ENCODE measurements at regions not wholly inside any gene's neighbourhood (a gene's known extent, or its start where the extent isn't known, plus 50 kb on each side); places are given as distances from the start of the nearest gene placed in this dataset.

GRCh38 chr13:67740871-67741535 lies 510.9 kb upstream of the PCDH9 start:
- TF ChIP-seq, protein P1, sequence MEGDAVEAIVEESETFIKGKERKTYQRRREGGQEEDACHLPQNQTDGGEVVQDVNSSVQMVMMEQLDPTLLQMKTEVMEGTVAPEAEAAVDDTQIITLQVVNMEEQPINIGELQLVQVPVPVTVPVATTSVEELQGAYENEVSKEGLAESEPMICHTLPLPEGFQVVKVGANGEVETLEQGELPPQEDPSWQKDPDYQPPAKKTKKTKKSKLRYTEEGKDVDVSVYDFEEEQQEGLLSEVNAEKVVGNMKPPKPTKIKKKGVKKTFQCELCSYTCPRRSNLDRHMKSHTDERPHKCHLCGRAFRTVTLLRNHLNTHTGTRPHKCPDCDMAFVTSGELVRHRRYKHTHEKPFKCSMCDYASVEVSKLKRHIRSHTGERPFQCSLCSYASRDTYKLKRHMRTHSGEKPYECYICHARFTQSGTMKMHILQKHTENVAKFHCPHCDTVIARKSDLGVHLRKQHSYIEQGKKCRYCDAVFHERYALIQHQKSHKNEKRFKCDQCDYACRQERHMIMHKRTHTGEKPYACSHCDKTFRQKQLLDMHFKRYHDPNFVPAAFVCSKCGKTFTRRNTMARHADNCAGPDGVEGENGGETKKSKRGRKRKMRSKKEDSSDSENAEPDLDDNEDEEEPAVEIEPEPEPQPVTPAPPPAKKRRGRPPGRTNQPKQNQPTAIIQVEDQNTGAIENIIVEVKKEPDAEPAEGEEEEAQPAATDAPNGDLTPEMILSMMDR (IDR thresholded peaks at IDR 0.05; ENCODE audit: low read depth, low read length), result no peak
- TF ChIP-seq POLR2A (IDR thresholded peaks at IDR 0.05; ENCODE audit: extremely low read depth, insufficient read length), result no peak
